NCI-H2107 treated with DMSO at 0.1 percent for 48 hours (cell line): ENCODE measurements at regions not wholly inside any gene's neighbourhood (a gene's known extent, or its start where the extent isn't known, plus 50 kb on each side); places are given as distances from the start of the nearest gene placed in this dataset.

Source experiments
- DNase-seq: peaks from one replicate; lab custom pipeline; 2025; ENCODE audit not compliant: unreplicated experiment; lab: John Stamatoyannopoulos, UW

- no peak for DNase-seq
These were observed 122.2 kb upstream of the TFAP2D start for GRCh38 chr6:50591135-50591534.

- no peak for DNase-seq
These were observed 113.0 kb upstream of the TFAP2D start for GRCh38 chr6:50600280-50600679.

DNA sequence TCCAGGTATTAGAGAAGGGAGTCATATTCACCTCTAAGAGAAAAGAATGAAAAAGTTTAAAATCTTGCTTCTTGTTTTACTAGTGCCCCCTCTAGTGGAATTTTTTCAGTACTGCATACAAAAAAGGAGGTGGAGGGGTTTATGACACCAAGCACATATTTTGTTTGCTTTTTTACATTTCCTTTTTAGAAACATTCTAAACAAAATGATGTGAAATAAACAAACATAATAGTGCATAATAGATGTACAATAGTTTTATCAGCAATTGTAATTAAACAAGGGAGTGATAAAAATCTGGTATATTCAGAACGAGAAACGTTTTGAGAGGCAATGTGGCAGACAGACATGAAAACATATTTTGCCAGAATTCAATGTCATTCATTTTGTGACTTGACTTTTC, 111.0 kb upstream of the TFAP2D start:
- no peak for DNase-seq

- no peak for DNase-seq
These were observed 104.9 kb upstream of the TFAP2D start for GRCh38 chr6:50608421-50608820.

GRCh38 chr6:50610562-50610961, 102.8 kb upstream of the TFAP2D start:
- no peak for DNase-seq

DNA sequence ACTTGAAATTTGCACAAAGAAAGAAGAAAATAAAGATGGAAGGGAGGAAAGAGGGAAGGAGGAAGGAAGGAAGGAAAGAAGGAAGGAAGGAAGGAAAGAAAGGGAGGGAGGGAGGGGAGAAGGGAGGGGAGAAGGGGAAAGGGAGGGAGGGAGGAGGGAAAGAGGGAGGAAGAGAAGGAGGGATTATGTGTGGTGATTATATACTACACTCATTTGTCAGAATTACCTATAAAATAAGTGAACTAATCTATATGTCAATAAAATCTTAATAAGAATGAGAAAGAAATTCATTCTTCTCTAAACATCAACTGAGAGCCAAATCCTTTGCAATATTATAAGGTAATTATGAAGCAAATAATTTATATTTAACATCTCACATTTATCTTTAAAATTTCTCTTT, 77.9 kb upstream of the TFAP2D start:
- DNase-seq = no peak

DNA sequence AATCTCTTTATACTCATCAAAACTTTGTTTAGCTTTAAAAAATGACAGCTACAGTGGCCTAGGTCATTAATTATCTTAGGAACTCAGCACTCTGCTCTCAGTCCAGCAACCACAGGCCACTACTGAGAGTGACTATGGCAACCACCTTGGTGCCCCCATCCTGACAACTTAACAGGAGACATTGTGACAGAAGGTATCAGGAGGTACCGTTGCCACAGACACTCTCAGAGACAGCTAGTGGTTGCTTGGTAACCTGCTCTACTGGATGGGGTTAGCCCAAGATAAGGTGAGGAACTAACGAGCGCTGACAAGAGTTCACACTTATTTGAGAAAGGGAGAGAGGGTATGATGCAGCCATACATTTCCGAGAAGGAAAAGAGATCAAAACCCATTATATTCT, 76.1 kb upstream of the TFAP2D start:
- DNase-seq = no peak

DNA sequence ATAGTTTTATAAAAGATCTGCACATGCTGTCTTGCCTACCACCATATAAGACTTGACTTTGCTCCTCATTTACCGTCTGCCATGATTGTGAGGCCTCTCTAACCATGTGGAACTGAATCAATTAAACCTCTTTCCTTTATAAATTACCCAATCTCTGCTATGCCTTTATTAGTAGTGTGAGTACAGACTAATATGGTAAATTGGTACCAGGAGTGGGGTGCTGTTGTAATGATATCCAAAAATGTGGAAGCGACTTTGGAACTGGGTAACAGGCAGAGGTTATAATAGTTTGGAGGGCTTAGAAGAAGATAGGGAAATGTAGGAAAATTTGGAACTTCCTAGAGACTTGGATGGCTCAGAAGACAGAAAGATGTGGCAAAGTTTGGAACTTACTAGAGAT, 64.2 kb upstream of the TFAP2D start:
- no peak for DNase-seq

- DNase-seq = no peak
These were observed 60.1 kb upstream of the TFAP2D start for GRCh38 chr6:50653253-50653652.

- DNase-seq = no peak
These were observed 59.2 kb upstream of the TFAP2D start for GRCh38 chr6:50654155-50654554.

DNA sequence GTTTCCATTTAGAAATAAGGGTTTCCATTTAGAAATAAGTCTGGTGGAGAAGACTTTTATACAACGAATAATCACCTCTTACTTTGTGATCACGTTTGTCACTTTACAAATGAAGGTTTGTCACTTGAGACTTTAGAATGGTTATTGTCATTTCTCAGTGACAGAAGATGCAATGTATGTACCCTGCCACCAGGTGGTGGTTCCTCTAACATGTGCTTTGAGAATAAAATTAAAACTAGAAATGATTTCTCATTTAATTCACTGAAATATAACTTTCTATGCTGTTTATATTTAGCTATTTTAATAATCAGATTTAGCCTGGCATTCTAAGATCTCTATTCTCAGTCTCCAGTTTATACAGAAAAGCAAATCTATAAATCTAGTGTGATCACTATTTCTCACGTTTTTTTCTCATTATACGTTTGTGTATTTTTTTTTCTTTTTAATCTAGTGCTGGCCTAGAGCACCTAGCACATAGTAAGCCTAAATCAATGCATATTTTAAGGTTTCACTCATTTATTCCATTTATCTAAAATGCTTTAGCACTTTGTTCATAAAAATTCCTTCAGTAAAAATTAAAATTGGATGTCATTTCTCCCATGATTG, 57.4 kb upstream of the TFAP2D start:
- DNase-seq = no peak

GRCh38 chr6:50657513-50657912, 55.8 kb upstream of the TFAP2D start:
- DNase-seq = no peak

- no peak for DNase-seq
These were observed 54.8 kb upstream of the TFAP2D start for GRCh38 chr6:50658561-50658960.

DNA sequence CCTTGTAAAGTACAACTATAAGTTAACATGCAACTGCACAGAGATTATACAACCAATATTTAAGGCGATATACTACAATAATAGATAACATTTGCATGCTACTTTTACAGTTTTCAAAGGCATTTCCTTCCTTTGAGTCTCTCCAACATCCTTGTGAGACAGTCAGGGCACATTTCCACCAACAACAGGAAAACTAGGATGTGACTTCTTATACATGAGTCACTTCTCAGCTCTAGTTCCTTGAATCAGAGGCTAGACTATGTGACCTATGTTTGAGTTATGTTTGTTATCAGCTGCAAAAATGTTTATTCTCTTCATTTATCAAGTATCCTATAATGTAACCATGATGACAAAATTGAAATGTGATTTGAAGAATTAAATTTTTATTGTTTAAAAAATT, 51.7 kb upstream of the TFAP2D start:
- no peak for DNase-seq
